ENCODE measurements at regions not wholly inside any gene's neighbourhood (a gene's known extent, or its start where the extent isn't known, plus 50 kb on each side); places are given as distances from the start of the nearest gene placed in this dataset.

DNA sequence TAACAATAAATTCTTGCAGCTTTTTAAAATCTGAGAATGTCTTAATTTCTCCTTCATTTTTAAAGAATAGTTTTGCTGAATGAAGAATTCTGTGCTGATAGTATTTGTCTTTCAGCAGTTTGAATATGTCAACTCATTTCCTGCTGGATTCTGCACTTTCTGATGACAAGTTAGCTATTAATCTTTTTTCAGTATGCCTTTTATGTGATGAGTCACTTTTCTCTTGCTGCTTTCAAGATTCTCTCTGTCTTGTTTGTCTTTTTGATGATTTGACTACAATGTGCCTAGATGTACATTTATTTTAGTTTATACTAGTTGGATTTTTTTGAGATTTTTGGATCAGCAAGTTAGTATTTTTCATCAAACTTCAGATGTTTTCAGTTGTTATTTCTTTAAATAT lies 87.9 kb upstream of the AVPR1A start:
- H3K27me3 Mint-ChIP-seq, result no peaks in the 10 kb centered on the region
- no peak overlapping the region for H3K27ac Mint-ChIP-seq
- ChIA-PET CTCF (no interaction called here), POLR2A (no interaction called here)
- no peak for DNase-seq
- no peak overlapping the region for H3K4me3 Mint-ChIP-seq
- H3K4me1 Mint-ChIP-seq, result no peaks in the 10 kb centered on the region
- H3K36me3 Mint-ChIP-seq (ENCODE audit: low read depth), result no peaks in the 10 kb centered on the region
- H3K9me3 Mint-ChIP-seq, result peaks cover 8% of the 10 kb centered on the region

- H3K4me3 Mint-ChIP-seq, result no peak overlapping the region
- POLR2A ChIA-PET, result no interaction called here
- H3K27me3 Mint-ChIP-seq, result no peaks in the 10 kb centered on the region
- H3K36me3 Mint-ChIP-seq (ENCODE audit: low read depth), result no peaks in the 10 kb centered on the region
- no peaks in the 10 kb centered on the region for H3K9me3 Mint-ChIP-seq
- CTCF ChIA-PET, result no interaction called here
- no peak overlapping the region for H3K27ac Mint-ChIP-seq
- no peak for DNase-seq
- H3K4me1 Mint-ChIP-seq, result no peaks in the 10 kb centered on the region
Observed at GRCh38 chr12:63232896-63233295, 81.9 kb upstream of the AVPR1A start.

DNA sequence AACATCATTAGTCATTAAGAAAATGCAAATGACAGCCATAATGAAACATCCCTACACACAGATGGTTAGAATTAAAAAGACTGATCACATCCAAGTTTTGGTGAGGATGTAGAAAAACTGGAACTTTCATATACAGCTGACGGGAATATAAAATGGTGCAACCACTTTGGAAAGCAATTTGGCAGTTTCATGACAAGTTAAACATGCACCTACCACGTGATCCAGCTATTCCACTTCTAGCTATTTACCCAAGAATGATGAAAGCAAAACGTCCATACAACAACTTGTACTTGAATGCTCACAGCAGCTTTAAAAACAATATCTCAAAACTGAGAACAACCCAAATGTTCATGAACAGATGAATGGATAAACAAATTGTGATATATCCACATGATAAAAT lies 77.9 kb upstream of the AVPR1A start:
- POLR2A ChIA-PET, result no interaction called here

DNA sequence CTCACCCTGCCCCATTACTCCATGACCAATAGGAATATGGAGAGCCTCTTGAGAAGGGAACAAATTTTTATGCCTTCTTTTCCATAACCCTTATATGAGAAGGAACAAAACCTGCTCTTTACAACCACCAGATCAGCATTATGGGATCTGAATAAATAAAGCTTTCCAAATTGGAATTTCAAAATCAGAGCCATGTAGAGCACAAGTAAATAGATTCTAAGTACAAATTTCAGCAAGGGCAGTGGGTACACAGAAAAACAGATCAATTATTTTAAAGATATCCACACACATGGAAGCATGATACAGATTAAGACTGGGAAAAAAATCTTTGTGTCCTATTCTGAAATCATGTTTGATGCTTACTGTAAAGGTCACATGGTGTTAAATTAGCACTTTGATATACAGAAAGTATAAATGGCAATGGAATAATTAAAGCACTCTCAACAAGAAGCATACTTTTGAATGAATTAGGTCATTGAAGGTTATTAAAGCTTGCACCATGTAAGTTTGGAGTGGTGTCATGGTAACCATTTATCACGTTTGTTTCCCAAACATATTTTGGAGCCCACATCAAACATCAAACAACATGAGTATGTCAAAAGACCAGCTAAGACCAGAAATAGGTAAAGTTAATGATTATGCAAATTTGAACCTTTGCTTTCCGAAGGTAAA lies 75.9 kb upstream of the AVPR1A start:
- H3K4me3 Mint-ChIP-seq, result no peak overlapping the region
- no peaks in the 10 kb centered on the region for H3K36me3 Mint-ChIP-seq (ENCODE audit: low read depth)
- no peaks in the 10 kb centered on the region for H3K4me1 Mint-ChIP-seq
- CTCF ChIA-PET, result no interaction called here
- no peaks in the 10 kb centered on the region for H3K27me3 Mint-ChIP-seq
- POLR2A ChIA-PET, result no interaction called here
- H3K27ac Mint-ChIP-seq, result no peak overlapping the region
- H3K9me3 Mint-ChIP-seq, result no peaks in the 10 kb centered on the region
- DNase-seq, result no peak

More for the DNA sequence above, 77.9 kb upstream of the AVPR1A start:
- Mint-ChIP-seq H3K4me3 (no peak overlapping the region), H3K27me3 (no peaks in the 10 kb centered on the region), H3K9me3 (no peaks in the 10 kb centered on the region), H3K4me1 (no peaks in the 10 kb centered on the region), H3K36me3 (ENCODE audit: low read depth) (no peaks in the 10 kb centered on the region), H3K27ac (no peak overlapping the region)
- CTCF ChIA-PET, result no interaction called here
- no peak for DNase-seq

DNA sequence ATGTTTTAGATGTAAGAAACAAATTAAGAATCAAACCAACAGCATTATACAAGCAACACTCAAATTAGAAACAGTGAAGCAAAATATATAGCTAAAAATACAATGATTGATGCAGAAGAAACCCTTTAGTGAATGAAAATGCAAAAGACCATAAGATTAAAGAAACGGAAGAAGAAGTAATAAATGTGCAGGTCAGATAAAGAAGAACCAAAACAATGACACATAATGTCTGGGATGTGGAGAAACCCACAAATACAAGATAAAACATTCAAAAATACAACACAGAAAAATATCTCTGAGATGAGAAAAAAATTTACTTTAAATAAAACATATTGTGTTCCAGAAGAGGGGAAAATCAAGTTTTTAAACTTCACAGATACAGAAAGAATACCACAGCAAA lies 73.4 kb upstream of the AVPR1A start:
- no peak for DNase-seq
- H3K4me3 Mint-ChIP-seq, result no peak overlapping the region
- POLR2A ChIA-PET, result no interaction called here
- H3K4me1 Mint-ChIP-seq, result no peaks in the 10 kb centered on the region
- CTCF ChIA-PET, result no interaction called here
- no peaks in the 10 kb centered on the region for H3K36me3 Mint-ChIP-seq (ENCODE audit: low read depth)
- H3K27me3 Mint-ChIP-seq, result no peaks in the 10 kb centered on the region
- H3K27ac Mint-ChIP-seq, result no peak overlapping the region
- H3K9me3 Mint-ChIP-seq, result no peaks in the 10 kb centered on the region

GRCh38 chr12:63223128-63223527 lies 72.1 kb upstream of the AVPR1A start:
- Mint-ChIP-seq H3K27ac (no peak overlapping the region), H3K36me3 (ENCODE audit: low read depth) (no peaks in the 10 kb centered on the region), H3K4me3 (no peak overlapping the region), H3K4me1 (no peaks in the 10 kb centered on the region), H3K27me3 (no peaks in the 10 kb centered on the region), H3K9me3 (no peaks in the 10 kb centered on the region)
- no peak for DNase-seq
- CTCF ChIA-PET, result no interaction called here
- POLR2A ChIA-PET, result no interaction called here

GRCh38 chr12:63222582-63222981 lies 71.6 kb upstream of the AVPR1A start:
- Mint-ChIP-seq H3K4me3 (no peak overlapping the region), H3K27me3 (no peaks in the 10 kb centered on the region), H3K36me3 (ENCODE audit: low read depth) (no peaks in the 10 kb centered on the region), H3K4me1 (no peaks in the 10 kb centered on the region), H3K27ac (no peak overlapping the region), H3K9me3 (no peaks in the 10 kb centered on the region)
- POLR2A ChIA-PET, result no interaction called here
- DNase-seq, result no peak
- CTCF ChIA-PET, result no interaction called here

DNA sequence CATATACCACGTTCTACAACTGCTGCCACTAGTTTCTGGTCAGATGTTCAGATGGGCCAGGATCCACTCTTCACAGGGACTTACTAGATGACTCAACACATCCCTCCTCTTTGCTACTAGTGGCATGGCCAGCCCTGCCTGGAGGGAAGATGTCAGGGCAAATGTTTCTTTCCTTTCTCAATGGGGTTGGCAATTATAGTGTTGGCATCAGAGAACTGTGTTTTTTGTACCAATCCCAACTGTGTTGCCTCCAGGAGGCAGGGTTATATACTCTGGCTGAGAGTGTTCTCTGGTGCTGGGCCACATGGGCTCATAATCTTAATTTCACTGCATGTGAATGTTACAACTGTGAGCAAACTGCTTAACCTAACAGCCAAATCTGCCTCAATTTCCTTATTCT lies 69.9 kb upstream of the AVPR1A start:
- Mint-ChIP-seq H3K4me1 (no peaks in the 10 kb centered on the region), H3K36me3 (ENCODE audit: low read depth) (no peaks in the 10 kb centered on the region), H3K4me3 (no peak overlapping the region), H3K27ac (no peak overlapping the region), H3K9me3 (no peaks in the 10 kb centered on the region), H3K27me3 (no peaks in the 10 kb centered on the region)
- DNase-seq, result no peak
- ChIA-PET CTCF (no interaction called here), POLR2A (no interaction called here)

- no peak overlapping the region for H3K4me3 Mint-ChIP-seq
- no peak overlapping the region for H3K27ac Mint-ChIP-seq
- no peak for DNase-seq
- ChIA-PET POLR2A (no interaction called here), CTCF (no interaction called here)
- H3K4me1 Mint-ChIP-seq, result no peaks in the 10 kb centered on the region
- no peaks in the 10 kb centered on the region for H3K36me3 Mint-ChIP-seq (ENCODE audit: low read depth)
- H3K27me3 Mint-ChIP-seq, result no peaks in the 10 kb centered on the region
- no peaks in the 10 kb centered on the region for H3K9me3 Mint-ChIP-seq
Observed at GRCh38 chr12:63212316-63212715, 61.3 kb upstream of the AVPR1A start.

- H3K9me3 Mint-ChIP-seq, result no peaks in the 10 kb centered on the region
- H3K27me3 Mint-ChIP-seq, result no peaks in the 10 kb centered on the region
- no peak overlapping the region for H3K27ac Mint-ChIP-seq
- H3K4me3 Mint-ChIP-seq, result no peak overlapping the region
- POLR2A ChIA-PET, result no interaction called here
- no peaks in the 10 kb centered on the region for H3K36me3 Mint-ChIP-seq (ENCODE audit: low read depth)
- no peaks in the 10 kb centered on the region for H3K4me1 Mint-ChIP-seq
- DNase-seq, result no peak
- CTCF ChIA-PET, result no interaction called here
Observed at GRCh38 chr12:63208956-63209355, 58.0 kb upstream of the AVPR1A start.

DNA sequence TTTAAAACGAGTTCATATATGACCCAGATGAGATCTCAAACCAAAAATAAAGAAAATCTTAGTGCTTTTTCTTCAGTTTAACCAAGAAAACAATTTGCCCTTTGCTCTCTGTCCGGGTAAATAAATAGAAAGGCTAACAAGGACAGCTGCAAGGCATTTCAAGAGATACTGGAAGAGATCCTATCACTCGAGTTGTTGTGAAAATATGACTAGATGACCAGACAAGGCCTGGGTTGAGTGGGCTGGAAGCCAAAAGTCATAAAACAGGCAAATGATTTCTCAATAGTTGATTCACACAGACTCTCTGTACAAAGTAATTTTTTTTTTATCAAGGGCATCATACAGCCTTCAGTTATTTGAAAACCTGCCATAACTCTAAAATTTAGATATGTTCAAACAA lies 55.9 kb upstream of the AVPR1A start:
- ChIA-PET POLR2A (no interaction called here), CTCF (no interaction called here)
- Mint-ChIP-seq H3K9me3 (no peaks in the 10 kb centered on the region), H3K4me3 (no peak overlapping the region), H3K4me1 (no peaks in the 10 kb centered on the region), H3K27ac (no peak overlapping the region), H3K27me3 (no peaks in the 10 kb centered on the region), H3K36me3 (ENCODE audit: low read depth) (no peaks in the 10 kb centered on the region)
- no peak for DNase-seq

DNA sequence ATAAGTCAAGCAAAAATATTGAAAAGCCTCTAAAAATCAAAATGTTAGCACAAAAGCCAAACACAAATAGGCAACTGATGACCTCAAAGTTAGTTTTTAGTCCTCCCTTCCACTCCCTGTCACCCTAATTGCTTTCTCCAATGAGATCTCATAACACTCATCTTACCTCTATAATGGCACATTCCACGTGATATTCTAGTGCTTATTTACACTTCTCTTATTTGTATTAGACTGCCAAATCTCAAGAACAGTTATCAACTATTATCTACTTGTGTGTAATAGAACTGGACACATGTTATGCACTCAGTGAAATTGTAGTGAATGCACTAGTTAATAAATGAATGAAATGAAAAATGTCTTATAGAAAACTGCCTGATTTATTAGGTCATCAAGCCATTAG lies 55.5 kb upstream of the AVPR1A start:
- Mint-ChIP-seq H3K27ac (no peak overlapping the region), H3K4me1 (no peaks in the 10 kb centered on the region), H3K27me3 (no peaks in the 10 kb centered on the region), H3K4me3 (no peak overlapping the region), H3K9me3 (no peaks in the 10 kb centered on the region), H3K36me3 (ENCODE audit: low read depth) (no peaks in the 10 kb centered on the region)
- POLR2A ChIA-PET, result no interaction called here
- DNase-seq, result no peak
- CTCF ChIA-PET, result no interaction called here
